Muscle layer of duodenum (tissue), 2 donors: ENCODE measurements at regions not wholly inside any gene's neighbourhood (a gene's known extent, or its start where the extent isn't known, plus 50 kb on each side); places are given as distances from the start of the nearest gene placed in this dataset.
"Not testable (repeated sequence)": the region's sequence is repeated elsewhere in the genome, so short reads cannot be mapped to it uniquely, and the experiment has no call there.

Experiments
- H3K27ac ChIP-seq: one replicate; pipeline ENCODE4 v1.7.0; 2013; ENCODE audit warnings: mild to moderate bottlenecking, low read length
- H3K27me3 ChIP-seq: one replicate; pipeline ENCODE4 v1.7.0; 2013; ENCODE audit warnings: low read depth, mild to moderate bottlenecking, control low read depth, low read length
- H3K36me3 ChIP-seq, 2 donors: one replicate each; pipeline ENCODE4 v1.7.0; 2013; ENCODE audit warnings: low read length in 2 of 2, control low read depth in 1 of 2, mild to moderate bottlenecking in 1 of 2; ENCODE audit not compliant: insufficient read depth in 2 of 2, control insufficient read depth in 1 of 2
- H3K4me1 ChIP-seq, 2 donors: one replicate each; pipeline ENCODE4 v1.7.0; 2013; ENCODE audit warnings: low read length in 2 of 2, mild to moderate bottlenecking in 2 of 2, control low read depth in 1 of 2, moderate library complexity in 1 of 2; ENCODE audit not compliant: insufficient read depth in 2 of 2, control insufficient read depth in 1 of 2
- H3K4me3 ChIP-seq, 2 donors: one replicate each; pipeline ENCODE4 v1.7.0; 2013; ENCODE audit warnings: low read length in 2 of 2, low read depth in 1 of 2, mild to moderate bottlenecking in 1 of 2
- H3K9me3 ChIP-seq, 2 donors: one replicate each; pipeline ENCODE4 v1.7.0; 2013; ENCODE audit warnings: low read length in 2 of 2, control low read depth in 1 of 2, mild to moderate bottlenecking in 1 of 2; ENCODE audit not compliant: control insufficient read depth in 1 of 2
- donor health status: healthy.

DNA sequence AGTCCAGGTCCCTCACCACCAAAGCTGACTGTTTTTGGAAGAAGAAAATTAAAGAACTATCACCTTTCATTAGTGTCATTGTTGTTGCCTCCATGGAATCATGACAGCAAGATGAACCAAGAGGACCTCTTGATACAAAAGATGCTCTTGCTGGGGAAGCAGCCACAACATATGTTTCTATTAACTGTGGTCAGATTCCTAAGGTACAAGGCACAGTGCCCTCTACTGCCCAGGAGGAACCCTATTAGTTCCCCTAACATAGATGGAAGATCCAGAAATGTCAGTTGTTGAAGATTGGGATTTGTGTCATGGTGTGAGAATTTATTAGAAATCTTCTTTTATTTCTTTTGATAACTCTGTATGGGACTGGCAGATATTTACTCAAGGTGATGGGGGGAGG, 188.2 kb upstream of the ANKFN1 start:
- Histone ChIP-seq H3K9me3 (no peaks in the 10 kb centered on the region), H3K27ac (no peak overlapping the region), H3K36me3 (no peaks in the 10 kb centered on the region), H3K4me3 (no peak overlapping the region), H3K27me3 (no peaks in the 10 kb centered on the region), H3K4me1 (no peaks in the 10 kb centered on the region)

DNA sequence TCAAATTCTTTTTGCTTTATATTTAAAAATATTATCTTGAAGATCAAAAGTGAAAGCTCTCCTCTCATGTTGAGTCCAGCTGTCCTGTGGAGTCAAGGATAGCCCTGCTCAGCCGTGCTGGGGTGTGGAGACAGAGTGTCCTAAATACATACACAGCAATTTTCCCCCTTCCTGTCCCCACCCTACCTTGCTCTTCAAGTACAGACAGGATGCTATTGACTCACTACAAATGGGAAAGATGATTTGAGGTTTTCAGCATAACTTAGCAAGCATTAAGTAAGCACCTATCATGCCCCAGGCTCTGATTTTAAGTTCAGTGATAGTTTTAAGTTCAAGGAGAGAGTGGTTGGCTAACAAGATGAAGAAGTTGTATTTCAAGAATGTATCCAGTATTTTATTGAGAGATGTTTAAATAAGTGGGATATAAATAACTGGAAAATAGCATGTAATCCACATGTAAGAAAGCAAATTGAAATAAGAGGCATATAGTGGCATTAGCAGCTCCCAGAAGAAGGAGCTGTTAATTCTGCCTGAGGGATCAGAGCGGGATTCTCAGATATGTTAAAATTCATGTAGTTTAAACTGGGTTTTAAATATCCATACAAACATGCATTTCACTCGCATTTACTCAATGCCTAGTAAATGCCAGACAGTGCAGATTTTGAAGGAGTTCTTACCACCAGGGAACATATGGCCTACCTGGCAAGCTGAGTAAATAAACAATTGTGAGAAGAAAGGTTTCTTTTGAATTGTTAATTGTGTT, 183.5 kb upstream of the ANKFN1 start:
- Histone ChIP-seq H3K4me1 (no peaks in the 10 kb centered on the region), H3K4me3 (no peak overlapping the region)

DNA sequence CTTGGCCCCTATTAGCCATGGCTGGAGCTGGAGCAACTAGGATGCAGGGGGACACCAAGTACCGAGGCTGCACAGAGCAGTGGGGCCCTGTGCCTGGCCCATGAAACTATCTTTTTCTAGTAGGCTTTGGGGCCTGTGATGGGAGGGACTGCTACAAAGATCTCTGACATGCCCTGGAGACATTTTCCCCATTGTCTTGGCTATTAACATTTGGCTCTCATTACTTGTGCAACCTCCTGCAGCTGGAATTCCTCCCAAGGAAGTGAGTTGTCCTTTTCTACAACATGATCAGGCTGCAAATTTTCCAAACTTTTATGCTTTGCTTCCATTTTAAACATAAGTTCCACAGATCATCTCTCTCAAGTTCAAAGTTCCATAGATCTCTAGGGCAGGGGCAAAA, 174.7 kb upstream of the ANKFN1 start:
- H3K27me3 ChIP-seq: no peaks in the 10 kb centered on the region

More for the DNA sequence above, 183.5 kb upstream of the ANKFN1 start:
- Histone ChIP-seq H3K27ac (no peak overlapping the region), H3K36me3 (no peaks in the 10 kb centered on the region), H3K9me3 (no peaks in the 10 kb centered on the region), H3K27me3 (no peaks in the 10 kb centered on the region)

DNA sequence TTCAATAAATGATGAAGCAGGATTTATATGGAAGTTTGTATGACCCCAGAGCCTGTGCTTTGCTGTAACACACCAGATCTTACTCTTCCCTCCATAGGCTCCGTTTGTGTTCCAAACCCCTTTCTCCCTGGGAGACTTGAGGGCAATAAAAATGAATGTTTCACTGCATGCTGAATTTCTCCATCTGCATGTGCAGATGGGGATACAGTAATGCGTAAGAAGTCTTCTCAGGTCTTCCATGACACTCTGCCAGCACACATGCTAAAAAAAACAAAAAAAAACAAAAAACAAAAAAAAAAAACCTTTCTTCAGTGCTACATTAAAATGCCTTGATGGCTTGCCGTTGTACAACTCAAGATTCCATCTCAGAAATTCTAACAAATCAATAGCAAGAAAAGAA, 170.2 kb upstream of the ANKFN1 start:
- no peaks in the 10 kb centered on the region for H3K36me3 ChIP-seq

More for the DNA sequence above, 174.7 kb upstream of the ANKFN1 start:
- Histone ChIP-seq H3K4me3 (no peak overlapping the region), H3K9me3 (no peaks in the 10 kb centered on the region), H3K27ac (no peak overlapping the region), H3K36me3 (no peaks in the 10 kb centered on the region), H3K4me1 (no peaks in the 10 kb centered on the region)

DNA sequence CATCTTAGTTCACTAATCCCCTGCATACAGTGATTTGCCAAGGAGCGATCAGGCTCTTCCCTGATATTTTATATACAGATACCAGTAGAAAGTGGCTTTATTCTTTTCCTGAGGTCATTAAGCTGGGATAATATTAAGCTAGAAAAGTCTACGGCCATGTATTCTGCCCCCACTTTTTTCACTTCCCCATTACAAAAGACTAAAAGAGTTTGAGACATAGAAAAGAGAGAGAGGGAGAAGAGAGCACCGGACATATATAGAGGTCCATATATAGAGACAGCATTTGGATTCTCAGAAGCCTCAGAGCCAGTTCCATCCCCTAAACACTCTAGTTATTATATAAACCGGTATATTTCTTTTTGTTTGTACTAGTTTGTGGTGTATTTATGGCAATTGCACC, 166.5 kb upstream of the ANKFN1 start:
- Histone ChIP-seq H3K9me3 (no peaks in the 10 kb centered on the region), H3K4me1 (no peaks in the 10 kb centered on the region), H3K27ac (no peak overlapping the region), H3K27me3 (no peaks in the 10 kb centered on the region), H3K4me3 (no peak overlapping the region), H3K36me3 (no peaks in the 10 kb centered on the region)

More for the DNA sequence above, 170.2 kb upstream of the ANKFN1 start:
- H3K9me3 ChIP-seq: no peaks in the 10 kb centered on the region
- H3K27me3 ChIP-seq: no peaks in the 10 kb centered on the region
- H3K27ac ChIP-seq: no peak overlapping the region
- H3K4me1 ChIP-seq: no peaks in the 10 kb centered on the region
- H3K4me3 ChIP-seq: no peak overlapping the region

DNA sequence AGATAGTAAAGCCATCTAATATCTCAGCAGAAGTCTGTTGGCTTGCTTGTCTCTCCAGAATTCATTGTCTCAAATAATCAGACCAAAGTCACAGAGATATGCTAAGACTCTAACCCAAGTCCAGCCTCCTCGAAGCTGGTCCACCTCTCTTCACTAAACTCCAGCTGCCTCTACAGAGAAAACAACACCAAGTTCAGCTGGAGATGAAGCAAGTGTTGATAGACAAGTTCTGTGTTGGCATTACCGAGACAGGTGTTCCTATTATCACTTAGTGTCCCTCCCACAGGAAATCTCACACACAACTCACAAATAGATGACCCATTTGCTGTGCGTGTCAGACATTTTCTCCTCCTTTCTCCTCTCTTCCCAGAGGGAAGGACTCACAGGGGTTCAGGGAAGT, 164.4 kb upstream of the ANKFN1 start:
- no peak overlapping the region for H3K4me3 ChIP-seq
- no peaks in the 10 kb centered on the region for H3K27me3 ChIP-seq
- H3K27ac ChIP-seq: no peak overlapping the region
- H3K4me1 ChIP-seq: no peaks in the 10 kb centered on the region
- no peaks in the 10 kb centered on the region for H3K9me3 ChIP-seq
- no peaks in the 10 kb centered on the region for H3K36me3 ChIP-seq

DNA sequence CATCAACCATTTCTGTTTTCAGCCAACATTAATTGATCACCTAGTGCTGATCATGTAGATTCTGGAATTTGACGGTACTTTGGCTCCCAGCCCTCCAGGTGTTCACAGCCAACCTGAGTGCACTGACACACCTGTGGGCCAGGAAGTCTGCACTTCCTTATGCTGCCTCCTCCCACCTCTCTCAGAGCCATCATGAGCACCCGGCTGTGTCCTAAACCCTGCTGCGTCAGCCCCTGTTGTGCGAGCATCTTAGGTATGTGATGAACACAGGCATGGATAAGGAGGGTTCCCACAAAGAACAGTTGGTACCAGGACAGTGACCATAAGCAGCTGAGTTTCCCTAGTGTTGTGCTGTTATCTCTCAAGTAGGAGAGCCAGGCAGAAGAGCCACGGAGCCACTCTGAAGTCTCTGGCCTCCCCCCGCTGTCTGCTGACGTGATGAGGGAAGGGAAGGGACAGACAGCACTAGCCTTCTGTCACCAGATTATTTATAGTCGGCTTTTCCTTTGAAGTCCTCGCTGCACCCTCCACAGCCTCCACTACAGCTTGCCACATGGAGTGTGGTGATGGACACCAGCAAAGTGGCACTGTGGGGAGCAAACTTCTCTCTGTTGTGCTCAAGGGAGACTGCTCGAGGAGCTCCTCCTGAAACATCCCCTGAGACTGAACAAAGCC, 162.8 kb upstream of the ANKFN1 start:
- no peaks in the 10 kb centered on the region for H3K36me3 ChIP-seq
- no peaks in the 10 kb centered on the region for H3K4me1 ChIP-seq
- H3K27me3 ChIP-seq: no peaks in the 10 kb centered on the region
- no peaks in the 10 kb centered on the region for H3K9me3 ChIP-seq
- H3K27ac ChIP-seq: no peak overlapping the region
- no peak overlapping the region for H3K4me3 ChIP-seq

DNA sequence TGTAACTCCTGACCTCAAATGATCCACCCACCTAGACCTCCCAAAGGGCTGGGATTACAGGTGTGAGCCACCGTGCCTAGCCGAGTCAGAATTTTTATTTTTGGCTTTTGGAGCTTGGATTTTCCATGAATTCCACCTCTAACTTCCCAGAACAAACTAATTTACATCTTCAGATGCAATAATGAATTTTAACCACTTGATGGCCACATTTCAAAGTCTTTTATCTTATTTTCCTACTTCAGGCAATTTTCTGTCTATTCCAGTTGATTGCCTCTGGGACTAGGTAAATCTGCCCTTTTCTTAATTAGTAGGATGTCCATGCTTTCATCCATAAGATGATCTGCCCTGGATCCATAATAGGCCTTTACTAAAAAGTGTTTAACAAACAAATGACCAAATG, 156.4 kb upstream of the ANKFN1 start:
- no peak overlapping the region for H3K4me3 ChIP-seq
- no peak overlapping the region for H3K27ac ChIP-seq
- peaks cover 0 to 3% of the 10 kb centered on the region in 2 donors for H3K9me3 ChIP-seq
- H3K4me1 ChIP-seq: no peaks in the 10 kb centered on the region
- no peaks in the 10 kb centered on the region for H3K27me3 ChIP-seq
- no peaks in the 10 kb centered on the region for H3K36me3 ChIP-seq

DNA sequence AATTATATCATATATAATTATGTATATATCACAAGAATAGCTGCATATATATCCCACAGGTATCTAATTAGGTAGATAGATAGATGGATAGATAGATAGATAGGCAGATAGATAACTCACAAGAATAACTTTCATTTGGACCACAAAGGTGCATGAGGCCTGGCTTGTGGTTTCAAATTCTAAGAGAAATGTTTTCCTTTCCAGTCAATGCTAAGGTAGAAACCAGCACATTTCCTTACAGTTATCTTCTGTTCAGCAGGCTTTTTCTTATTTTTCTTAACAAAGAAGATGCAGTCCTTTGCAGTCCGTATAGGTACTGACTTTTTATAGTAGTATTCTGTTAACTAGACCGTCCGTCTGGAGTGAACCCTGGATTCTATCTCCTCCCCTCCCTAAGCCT, 152.9 kb upstream of the ANKFN1 start:
- Histone ChIP-seq H3K9me3 (peaks cover 0 to 3% of the 10 kb centered on the region in 2 donors), H3K36me3 (no peaks in the 10 kb centered on the region), H3K27me3 (no peaks in the 10 kb centered on the region), H3K27ac (no peak overlapping the region), H3K4me3 (no peak overlapping the region), H3K4me1 (no peaks in the 10 kb centered on the region)

DNA sequence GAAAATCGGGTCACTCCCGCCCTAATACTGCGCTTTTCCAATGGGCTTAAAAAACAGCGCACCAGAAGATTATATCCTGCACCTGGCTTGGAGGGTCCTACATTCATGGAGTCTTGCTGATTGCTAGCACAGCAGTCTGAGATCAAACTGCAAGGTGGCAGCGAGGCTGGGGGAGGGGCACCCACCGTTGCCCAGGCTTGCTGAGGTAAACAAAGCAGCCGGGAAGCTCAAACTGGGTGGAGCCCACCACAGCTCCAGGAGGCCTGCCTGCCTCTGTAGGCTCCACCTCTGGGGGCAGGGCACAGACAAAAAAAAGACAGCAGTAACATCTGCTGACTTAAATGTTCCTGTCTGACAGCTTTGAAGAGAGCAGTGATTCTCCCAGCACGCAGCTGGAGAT, 150.6 kb upstream of the ANKFN1 start:
- not testable (repeated sequence) for H3K36me3 ChIP-seq, H3K4me3 ChIP-seq, H3K27ac ChIP-seq, H3K27me3 ChIP-seq, H3K9me3 ChIP-seq, H3K4me1 ChIP-seq

DNA sequence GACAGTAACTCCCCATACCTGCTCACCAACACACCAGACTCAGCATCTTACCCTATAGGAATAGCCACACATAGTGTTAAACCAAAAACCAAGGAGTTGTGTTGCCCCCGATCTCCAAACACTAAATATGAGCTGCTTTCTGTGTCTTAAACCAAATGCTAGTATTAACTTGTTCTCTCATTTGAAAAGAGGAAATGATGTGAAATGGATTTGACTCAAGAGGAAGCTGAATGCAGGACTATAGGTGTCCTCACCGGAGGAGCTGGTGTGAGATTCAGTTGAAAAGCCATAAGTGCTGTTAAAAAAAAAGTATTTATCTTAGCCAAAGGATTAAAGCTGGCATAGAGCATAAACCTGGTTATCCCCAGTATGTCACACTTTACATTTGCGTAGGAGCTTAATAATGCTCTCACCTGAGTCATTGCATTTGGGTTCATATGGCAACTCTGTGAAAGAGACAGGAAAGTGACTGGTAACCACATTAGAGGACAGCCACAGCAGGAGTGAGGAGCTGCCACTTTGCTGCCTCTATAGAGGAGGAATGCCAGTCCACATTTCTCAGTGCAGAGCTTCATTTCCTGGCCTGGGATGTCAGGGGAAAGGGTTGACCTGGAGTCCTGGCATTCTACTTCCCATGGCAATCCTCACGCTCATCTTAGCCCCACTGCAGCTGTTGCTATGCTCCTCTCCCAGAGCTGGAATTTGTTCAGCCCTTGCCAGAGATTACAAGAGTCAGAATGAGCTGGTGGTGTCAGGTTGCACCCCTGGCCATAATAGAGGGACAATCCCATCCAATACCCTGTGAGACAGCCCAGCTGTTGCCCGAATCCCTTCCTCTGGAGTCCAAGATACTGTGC, 143.3 kb upstream of the ANKFN1 start:
- Histone ChIP-seq H3K9me3 (no peaks in the 10 kb centered on the region), H3K27me3 (no peaks in the 10 kb centered on the region), H3K4me1 (no peaks in the 10 kb centered on the region), H3K36me3 (no peaks in the 10 kb centered on the region), H3K4me3 (no peak overlapping the region), H3K27ac (no peak overlapping the region)
